A673 (cell line): ENCODE measurements at regions not wholly inside any gene's neighbourhood (a gene's known extent, or its start where the extent isn't known, plus 50 kb on each side); places are given as distances from the start of the nearest gene placed in this dataset.

Source experiments
- BruUV-seq: library from RNA; stranded (reverse); fragments of 400-500 nt; replicated peaks from 2 replicates; lab custom pipeline; 2021; lab: Mats Ljungman, UMichigan
- CTCF ChIA-PET: fragments of 300-600 bp; sonication (Branson Sonifier 250); formaldehyde crosslinking; loops from one replicate; lab custom pipeline; 2022; ENCODE audit warnings: antibody characterized with exemption; lab: Charles Lee
- POLR2A ChIA-PET: fragments of 300-600 bp; sonication (Branson Sonifier 250); formaldehyde crosslinking; loops from one replicate; lab custom pipeline; 2022; ENCODE audit warnings: antibody characterized with exemption; ENCODE audit not compliant: low non-redundant PET; lab: Charles Lee
- DNase-seq: peaks from one replicate; pipeline ENCODE4 v3.0.0-alpha.2; 2015; ENCODE audit warnings: low spot score
- H3K27ac ChIP-seq: fragments of 200-600 bp; sonication (generic); 2 replicates; pipeline ENCODE4 v1.5.1; 2016; ENCODE audit warnings: mixed run types, low read depth, mild to moderate bottlenecking, mixed read lengths, antibody characterized with exemption, low read length; ENCODE audit not compliant: poor library complexity, severe bottlenecking
- H3K27me3 ChIP-seq: fragments of 200-600 bp; sonication (generic); replicated peaks from 2 replicates; pipeline ENCODE4 v1.6.1; 2017; ENCODE audit warnings: mixed run types, low read depth, mild to moderate bottlenecking, mixed read lengths, antibody characterized with exemption, low read length; ENCODE audit not compliant: insufficient read depth, poor library complexity
- H3K36me3 ChIP-seq: fragments of 200-600 bp; sonication (generic); 2 replicates; pipeline ENCODE4 v1.6.1; 2016; ENCODE audit warnings: mixed run types, mild to moderate bottlenecking, mixed read lengths, antibody characterized with exemption, low read length; ENCODE audit not compliant: insufficient read depth, poor library complexity, severe bottlenecking
- H3K4me1 ChIP-seq: fragments of 200-600 bp; sonication (generic); 2 replicates; pipeline ENCODE4 v1.6.1; 2017; ENCODE audit warnings: mixed run types, mild to moderate bottlenecking, mixed read lengths, antibody characterized with exemption, low read length; ENCODE audit not compliant: insufficient read depth, poor library complexity, severe bottlenecking
- H3K4me3 ChIP-seq: fragments of 200-600 bp; sonication (generic); 2 replicates; pipeline ENCODE4 v1.5.1; 2016; ENCODE audit warnings: low read depth, mixed run types, mild to moderate bottlenecking, mixed read lengths, low read length; ENCODE audit not compliant: poor library complexity, severe bottlenecking
- H3K9me3 ChIP-seq: fragments of 200-600 bp; sonication (generic); 2 replicates; pipeline ENCODE4 v1.6.1; 2016; ENCODE audit warnings: mixed run types, low read depth, mild to moderate bottlenecking, mixed read lengths, antibody characterized with exemption, low read length; ENCODE audit not compliant: poor library complexity, severe bottlenecking
- CTCF ChIP-seq: fragments of 300-800, 200-600 bp; sonication (generic); conservative IDR thresholded peaks from 2 replicates; pipeline ENCODE4 v1.5.1; 2017; ENCODE audit warnings: low read depth, mild to moderate bottlenecking, antibody characterized with exemption, low read length, moderate library complexity, mixed read lengths
- EZH2 ChIP-seq: fragments of 200-600 bp; sonication (generic); IDR thresholded peaks from 2 replicates; pipeline ENCODE4 v1.6.1; 2017; ENCODE audit warnings: borderline replicate concordance, low read depth, mild to moderate bottlenecking, mixed read lengths, antibody characterized with exemption, low read length; ENCODE audit not compliant: poor library complexity, severe bottlenecking
- intact Hi-C: fragments of 100-400 bp; cut with micrococcal nuclease; formaldehyde crosslinking; loops from one replicate; pipeline ENCODE4 v1.10.0; 2022; ENCODE audit not compliant: unreplicated experiment

DNA sequence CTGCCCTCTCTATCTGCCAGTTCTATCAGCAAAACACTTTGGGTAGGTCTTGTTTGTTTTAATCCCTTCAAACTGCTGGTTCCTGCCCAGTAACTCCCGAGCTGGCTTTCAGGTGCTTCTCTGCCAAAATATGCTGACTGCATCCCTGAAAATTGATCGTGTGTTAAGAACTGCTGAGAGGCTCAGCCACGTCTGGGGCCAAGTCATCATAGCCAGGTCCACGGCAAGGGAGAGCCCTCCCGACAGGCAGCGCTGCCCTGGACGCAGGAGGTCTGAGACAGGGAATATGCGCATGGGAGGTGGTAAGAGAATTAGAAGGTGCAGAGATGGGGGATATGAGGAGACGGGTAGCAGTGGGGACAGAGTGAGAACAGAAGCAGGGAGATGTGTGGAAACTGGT, 179.7 kb upstream of the TOPAZ1 start:
- no peaks in the 10 kb centered on the region for H3K4me1 ChIP-seq
- TF ChIP-seq EZH2: no peak
- TF ChIP-seq CTCF: no peak
- DNase-seq: no peak
- no peak overlapping the region for H3K27ac ChIP-seq
- POLR2A ChIA-PET: no interaction called here
- no TSS peak for BruUV-seq
- no peak overlapping the region for H3K4me3 ChIP-seq
- H3K36me3 ChIP-seq: no peaks in the 10 kb centered on the region
- H3K27me3 ChIP-seq: no peaks in the 10 kb centered on the region
- no peaks in the 10 kb centered on the region for H3K9me3 ChIP-seq
- intact Hi-C loops: no loop called here
- CTCF ChIA-PET: no interaction called here

DNA sequence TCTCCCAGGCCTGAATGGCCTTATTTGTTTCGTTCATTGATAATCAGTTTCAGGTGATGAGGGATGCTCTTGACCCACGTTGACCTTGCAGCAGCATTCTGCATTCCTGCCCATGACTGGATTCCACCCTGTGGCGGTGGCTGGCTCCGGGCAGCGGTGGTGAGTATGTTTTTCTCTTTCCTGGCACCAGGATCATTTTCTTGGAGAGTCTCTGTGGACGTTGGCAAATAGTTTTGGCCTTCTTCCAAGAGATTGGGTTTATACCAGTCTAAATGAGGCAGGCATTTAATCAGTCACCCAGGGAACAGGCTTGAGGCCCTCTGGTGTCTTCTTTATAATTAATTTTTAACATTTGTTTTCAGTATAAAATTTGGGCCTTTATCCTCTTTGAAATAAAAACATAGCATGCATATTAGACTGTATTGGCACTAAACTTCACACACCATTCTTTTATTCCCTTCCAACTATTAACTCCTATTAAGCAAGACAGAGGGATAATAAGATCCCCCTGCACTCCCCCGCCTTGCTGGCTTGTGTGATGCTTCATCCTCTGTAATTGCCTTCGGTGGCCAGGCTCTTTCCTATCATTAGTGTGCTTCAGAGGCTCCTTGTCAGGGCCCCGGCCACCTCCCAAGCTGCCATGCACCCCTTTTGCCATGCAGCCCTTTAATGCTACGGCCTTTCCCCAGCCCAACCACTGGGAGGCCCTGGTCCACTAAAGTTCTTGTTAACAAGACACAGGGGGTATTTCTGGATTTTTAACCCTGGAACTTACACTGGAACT, 176.2 kb upstream of the TOPAZ1 start:
- Histone ChIP-seq H3K4me3 (no peak overlapping the region), H3K4me1 (no peaks in the 10 kb centered on the region), H3K36me3 (no peaks in the 10 kb centered on the region), H3K27me3 (no peaks in the 10 kb centered on the region), H3K9me3 (no peaks in the 10 kb centered on the region), H3K27ac (no peak overlapping the region)
- ChIA-PET POLR2A (no interaction called here), CTCF (no interaction called here)
- BruUV-seq: no TSS peak
- peak; percentile 59 for DNase-seq
- intact Hi-C loops: no loop called here
- no peak for TF ChIP-seq EZH2
- TF ChIP-seq CTCF: no peak

DNA sequence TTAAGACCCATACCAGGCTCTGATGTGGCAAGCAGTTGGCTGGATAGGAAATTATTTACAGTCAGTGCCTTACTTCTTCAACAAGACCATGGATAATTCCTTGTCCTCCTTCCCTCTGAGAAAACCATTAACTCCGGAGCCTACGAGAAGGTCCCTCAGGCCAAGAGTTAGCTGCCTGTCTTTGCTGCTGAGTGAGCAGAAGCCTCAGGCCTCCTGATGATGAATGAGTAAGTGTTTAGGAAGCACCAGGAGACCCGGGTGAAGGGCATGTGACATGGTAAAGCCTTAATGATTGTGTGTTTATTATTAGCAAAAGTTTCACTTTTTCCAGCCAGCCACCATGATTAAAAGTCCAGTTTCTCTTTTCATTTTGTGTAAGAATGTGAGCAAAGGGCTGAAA, 174.9 kb upstream of the TOPAZ1 start:
- DNase-seq: no peak
- TF ChIP-seq EZH2 (no peak), CTCF (no peak)
- Histone ChIP-seq H3K27ac (no peak overlapping the region), H3K27me3 (no peaks in the 10 kb centered on the region), H3K4me1 (no peaks in the 10 kb centered on the region), H3K4me3 (no peak overlapping the region), H3K36me3 (no peaks in the 10 kb centered on the region), H3K9me3 (no peaks in the 10 kb centered on the region)
- intact Hi-C loops: no loop called here
- CTCF ChIA-PET: no interaction called here
- POLR2A ChIA-PET: no interaction called here
- BruUV-seq: no TSS peak
